GM19239 (cell line): ENCODE measurements at regions not wholly inside any gene's neighbourhood (a gene's known extent, or its start where the extent isn't known, plus 50 kb on each side); places are given as distances from the start of the nearest gene placed in this dataset.
"Not testable (repeated sequence)": the region's sequence is repeated elsewhere in the genome, so short reads cannot be mapped to it uniquely, and the experiment has no call there.

ENCODE experiments used
- DNase-seq: peaks from one replicate; pipeline ENCODE4 v3.0.0; 2011; ENCODE audit warnings: low spot score; ENCODE audit not compliant: insufficient read length
- FAIRE-seq: peaks from 2 replicates; lab custom pipeline; 2011; peaks lifted over from hg19 to GRCh38; lab: Jason Lieb, UNC

GRCh38 chr6:92962846-92963245, 456.5 kb downstream of the EPHA7 start:
- no peak for DNase-seq
- no peak for FAIRE-seq

GRCh38 chr6:92952111-92952510, 467.2 kb downstream of the EPHA7 start:
- not testable (repeated sequence) for FAIRE-seq

GRCh38 chr6:92945799-92946198, 473.6 kb downstream of the EPHA7 start:
- DNase-seq, result no peak
- no peak for FAIRE-seq

More at GRCh38 chr6:92952111-92952510, 467.2 kb downstream of the EPHA7 start:
- not testable (repeated sequence) for DNase-seq

GRCh38 chr6:92944132-92944531, 475.2 kb downstream of the EPHA7 start:
- FAIRE-seq, result no peak
- no peak for DNase-seq

GRCh38 chr6:92942549-92942948, 476.8 kb downstream of the EPHA7 start:
- DNase-seq (no peak), FAIRE-seq (no peak)

GRCh38 chr6:92934625-92935024, 484.7 kb downstream of the EPHA7 start:
- no peak for DNase-seq
- no peak for FAIRE-seq

- FAIRE-seq, result no peak
- DNase-seq, result no peak
Measured at GRCh38 chr6:92930171-92930570, 489.2 kb downstream of the EPHA7 start.

- FAIRE-seq (no peak), DNase-seq (no peak)
Measured at GRCh38 chr6:92922216-92922806, 497.0 kb downstream of the EPHA7 start.

GRCh38 chr6:92915466-92915865, 503.9 kb downstream of the EPHA7 start:
- no peak for FAIRE-seq
- no peak for DNase-seq

GRCh38 chr6:92911301-92911700, 508.1 kb downstream of the EPHA7 start:
- FAIRE-seq (no peak), DNase-seq (no peak)

GRCh38 chr6:92910646-92911045, 508.7 kb downstream of the EPHA7 start:
- FAIRE-seq, result no peak
- DNase-seq, result no peak

GRCh38 chr6:92906385-92906784, 513.0 kb downstream of the EPHA7 start:
- FAIRE-seq, result no peak
- DNase-seq, result no peak

- DNase-seq (no peak), FAIRE-seq (no peak)
Measured at GRCh38 chr6:92893741-92894140, 525.6 kb downstream of the EPHA7 start.

GRCh38 chr6:92892626-92893170, 526.7 kb downstream of the EPHA7 start:
- no peak for FAIRE-seq
- DNase-seq, result no peak

GRCh38 chr6:92888316-92888715, 531.0 kb downstream of the EPHA7 start:
- DNase-seq (no peak), FAIRE-seq (no peak)

GRCh38 chr6:92887871-92888270, 531.5 kb downstream of the EPHA7 start:
- FAIRE-seq (no peak), DNase-seq (no peak)

- no peak for FAIRE-seq
- DNase-seq, result no peak
Measured at GRCh38 chr6:92879526-92879925, 539.8 kb downstream of the EPHA7 start.

GRCh38 chr6:92864966-92865555, 554.3 kb downstream of the EPHA7 start:
- no peak for FAIRE-seq
- DNase-seq, result no peak

- FAIRE-seq, result no peak
- no peak for DNase-seq
Measured at GRCh38 chr6:92849636-92850035, 569.7 kb downstream of the EPHA7 start.

- no peak for FAIRE-seq
- no peak for DNase-seq
Measured at GRCh38 chr6:92848901-92849300, 570.5 kb downstream of the EPHA7 start.

GRCh38 chr6:92848459-92848858, 570.9 kb downstream of the EPHA7 start:
- DNase-seq, result no peak
- no peak for FAIRE-seq

GRCh38 chr6:92847988-92848387, 571.4 kb downstream of the EPHA7 start:
- FAIRE-seq (no peak), DNase-seq (no peak)
